Mesothelial cell of epicardium (in vitro differentiated cells): ENCODE measurements at regions not wholly inside any gene's neighbourhood (a gene's known extent, or its start where the extent isn't known, plus 50 kb on each side); places are given as distances from the start of the nearest gene placed in this dataset.
"Not testable (repeated sequence)": the region's sequence is repeated elsewhere in the genome, so short reads cannot be mapped to it uniquely, and the experiment has no call there.

Source experiments
- DNase-seq, 2 experiments: peaks; one replicate each; pipeline ENCODE4 v3.0.0; 2021; ENCODE audit warnings: low spot score in 2 of 2; ENCODE audit not compliant: unreplicated experiment in 2 of 2
- H3K27ac Mint-ChIP-seq: 2 replicates; pipeline ENCODE4 v1.8.0; 2021; ENCODE audit warnings: mixed read lengths
- H3K27me3 Mint-ChIP-seq: 2 replicates; pipeline ENCODE4 v1.8.0; 2021; ENCODE audit warnings: low read depth, mixed read lengths
- H3K36me3 Mint-ChIP-seq: 2 replicates; pipeline ENCODE4 v1.8.0; 2021; ENCODE audit warnings: mixed read lengths
- H3K4me1 Mint-ChIP-seq: 2 replicates; pipeline ENCODE4 v1.8.0; 2021; ENCODE audit warnings: mixed read lengths
- H3K4me3 Mint-ChIP-seq: 2 replicates; pipeline ENCODE4 v1.8.0; 2021; ENCODE audit warnings: mild to moderate bottlenecking, moderate library complexity, mixed read lengths
- H3K9me3 Mint-ChIP-seq: 2 replicates; pipeline ENCODE4 v1.8.0; 2021; ENCODE audit warnings: mixed read lengths
- CTCF ChIP-seq: fragments of 200-600 bp; sonication (generic); IDR thresholded peaks from one replicate; pipeline ENCODE4 v1.5.0; 2021; ENCODE audit warnings: antibody characterized with exemption; ENCODE audit not compliant: unreplicated experiment

DNA sequence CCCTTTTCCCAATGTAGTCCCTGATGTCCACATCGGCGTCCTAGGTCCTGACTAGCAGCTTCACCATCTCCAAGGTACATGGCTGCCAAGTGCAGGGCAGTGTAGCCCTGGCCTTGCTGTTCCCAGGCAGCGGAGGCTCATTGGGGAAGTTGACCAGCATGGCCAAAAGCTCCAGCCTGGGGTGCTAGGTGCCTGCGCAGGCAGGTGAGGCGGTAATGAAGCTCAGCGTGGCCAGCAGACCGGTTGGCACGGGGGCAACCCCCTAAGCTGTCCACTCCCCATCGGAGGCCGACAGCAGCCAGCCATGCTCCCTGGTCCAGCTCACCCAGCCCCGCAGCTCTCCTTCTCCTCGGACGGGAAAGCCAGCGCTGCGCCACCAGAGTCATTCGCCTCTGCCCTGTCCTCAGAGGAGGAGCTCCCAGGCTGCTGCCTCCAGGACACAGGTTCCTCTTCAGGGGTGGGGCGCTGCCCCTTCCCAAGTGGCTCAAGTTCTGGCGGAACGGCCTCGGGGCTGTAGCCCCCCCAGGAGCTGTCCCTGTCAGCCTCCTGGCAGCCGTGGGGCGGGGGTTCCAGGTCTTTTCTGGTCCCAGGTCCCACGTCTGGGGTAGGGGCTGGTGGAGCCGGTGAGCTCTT, 1218.2 kb downstream of the FOXD4L5 start:
- TF ChIP-seq CTCF, result no peak
- no peaks in the 10 kb centered on the region for H3K36me3 Mint-ChIP-seq
- H3K27me3 Mint-ChIP-seq, result no peaks in the 10 kb centered on the region
- no peak overlapping the region for H3K4me3 Mint-ChIP-seq
- DNase-seq, result no peak
- no peaks in the 10 kb centered on the region for H3K4me1 Mint-ChIP-seq
- no peak overlapping the region for H3K27ac Mint-ChIP-seq
- peaks cover 23% of the 10 kb centered on the region for H3K9me3 Mint-ChIP-seq

DNA sequence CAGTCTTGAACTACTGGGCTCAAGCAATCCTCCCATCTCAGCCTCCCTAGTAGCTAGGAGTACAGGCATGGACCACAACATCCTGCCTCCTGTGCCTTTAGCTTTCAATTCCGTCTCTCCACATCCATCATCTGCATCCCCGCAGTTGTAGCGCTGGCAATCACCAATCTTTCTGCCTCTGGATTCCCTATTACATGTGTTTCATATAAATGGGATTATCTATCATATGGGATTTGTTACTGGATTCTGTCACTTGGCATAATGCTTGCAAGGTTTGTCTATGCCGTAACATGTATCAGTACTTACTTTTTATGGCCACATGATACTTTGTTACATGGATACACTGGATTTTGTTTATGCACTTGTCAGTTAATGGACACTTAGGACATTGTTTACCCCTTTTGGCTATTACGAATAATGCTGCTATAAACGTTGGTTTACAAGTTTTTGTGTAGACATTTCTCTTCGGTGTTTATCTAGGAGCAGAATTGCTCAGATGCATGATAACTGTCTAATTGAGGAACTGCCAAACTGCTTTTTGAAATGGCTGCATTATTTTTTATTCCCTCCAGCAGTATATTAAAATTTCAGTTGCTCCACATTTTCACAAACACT, 1223.9 kb downstream of the FOXD4L5 start:
- Mint-ChIP-seq H3K36me3 (no peaks in the 10 kb centered on the region), H3K9me3 (peaks cover 50% of the 10 kb centered on the region), H3K4me3 (no peak overlapping the region), H3K27ac (no peak overlapping the region), H3K27me3 (no peaks in the 10 kb centered on the region), H3K4me1 (no peaks in the 10 kb centered on the region)
- no peak for DNase-seq
- TF ChIP-seq CTCF, result no peak

GRCh38 chr9:64058070-64058469, 1226.9 kb downstream of the FOXD4L5 start:
- not testable (repeated sequence) for H3K4me3 Mint-ChIP-seq, H3K4me1 Mint-ChIP-seq
- peaks cover 45% of the 10 kb centered on the region for H3K9me3 Mint-ChIP-seq

GRCh38 chr9:64057553-64057952, 1227.5 kb downstream of the FOXD4L5 start:
- no peaks in the 10 kb centered on the region for H3K27me3 Mint-ChIP-seq
- no peak overlapping the region for H3K27ac Mint-ChIP-seq
- no peak for TF ChIP-seq CTCF
- no peaks in the 10 kb centered on the region for H3K36me3 Mint-ChIP-seq
- DNase-seq, result no peak
- no peaks in the 10 kb centered on the region for H3K4me1 Mint-ChIP-seq
- H3K4me3 Mint-ChIP-seq, result no peak overlapping the region
- H3K9me3 Mint-ChIP-seq, result peaks cover 45% of the 10 kb centered on the region

More at GRCh38 chr9:64058070-64058469, 1226.9 kb downstream of the FOXD4L5 start:
- not testable (repeated sequence) for H3K36me3 Mint-ChIP-seq, H3K27ac Mint-ChIP-seq, H3K27me3 Mint-ChIP-seq, DNase-seq

GRCh38 chr9:64028925-64029324, 1256.1 kb downstream of the FOXD4L5 start:
- H3K4me3 Mint-ChIP-seq, H3K27me3 Mint-ChIP-seq, DNase-seq, H3K4me1 Mint-ChIP-seq, H3K27ac Mint-ChIP-seq, H3K36me3 Mint-ChIP-seq: not testable (repeated sequence)
- H3K9me3 Mint-ChIP-seq, result peaks cover 45% of the 10 kb centered on the region

DNA sequence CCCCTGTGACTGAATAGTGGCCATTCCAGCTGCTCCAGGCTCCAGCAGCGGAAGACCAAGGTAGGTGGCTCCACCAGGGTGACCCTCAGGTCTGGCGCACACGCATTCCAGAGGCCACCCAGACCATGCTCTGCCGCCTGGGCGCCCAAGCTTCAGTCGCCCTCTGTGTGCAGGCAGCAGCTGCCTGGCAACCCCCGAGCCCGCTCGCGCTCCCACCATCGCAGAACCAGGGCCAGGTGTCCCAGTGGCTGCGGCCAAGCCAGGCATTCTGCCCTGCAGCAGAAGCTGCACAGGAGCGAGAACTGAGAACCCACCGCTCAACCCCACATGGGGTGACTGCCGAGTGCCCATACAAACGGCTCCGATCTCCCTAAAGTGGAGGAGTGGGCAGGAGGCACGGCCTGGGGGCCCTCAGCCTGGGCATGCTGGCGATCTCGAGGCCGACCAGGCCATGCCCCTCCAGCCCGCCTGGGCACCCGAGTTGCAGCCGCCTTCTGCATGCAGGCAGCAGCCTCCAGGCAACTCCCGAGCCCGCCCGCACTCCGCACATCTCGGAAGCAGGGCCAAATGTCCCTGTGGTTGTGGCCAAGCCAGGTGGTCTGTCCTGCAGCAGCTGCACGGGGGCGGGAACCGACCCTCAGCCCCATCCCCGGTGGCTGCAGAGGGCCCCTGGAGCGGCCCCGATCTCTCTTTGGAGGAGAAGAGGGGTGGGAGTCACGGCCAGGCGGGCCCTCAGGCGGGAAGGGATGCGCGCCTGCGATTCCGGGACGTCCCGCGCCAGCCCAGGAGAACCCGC, 1264.1 kb downstream of the FOXD4L5 start:
- H3K9me3 Mint-ChIP-seq, result peaks cover 50% of the 10 kb centered on the region
- not testable (repeated sequence) for H3K36me3 Mint-ChIP-seq, H3K27me3 Mint-ChIP-seq, H3K4me1 Mint-ChIP-seq, H3K27ac Mint-ChIP-seq, H3K4me3 Mint-ChIP-seq, DNase-seq

DNA sequence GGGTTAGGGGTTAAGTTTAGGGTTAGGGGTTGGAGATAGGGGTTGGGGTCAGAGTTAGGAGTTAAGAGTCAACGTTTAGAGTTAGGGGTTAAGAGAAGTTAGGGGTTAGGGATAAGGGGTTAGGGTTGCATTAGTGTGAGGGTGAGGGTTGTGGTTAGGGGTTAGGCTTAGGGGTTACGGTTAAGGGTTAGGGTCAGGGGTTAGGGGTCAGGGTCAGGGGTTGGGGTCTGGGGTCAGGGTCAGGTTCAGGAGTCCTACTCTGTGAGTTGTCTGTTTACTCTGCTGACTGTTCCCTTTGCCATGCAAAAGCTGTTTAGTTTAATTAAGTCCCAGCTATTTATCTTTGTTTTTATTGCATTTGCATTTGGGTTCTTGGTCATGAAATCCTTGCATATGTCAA, 1267.3 kb downstream of the FOXD4L5 start:
- H3K27ac Mint-ChIP-seq, H3K4me3 Mint-ChIP-seq, H3K36me3 Mint-ChIP-seq, H3K4me1 Mint-ChIP-seq, H3K27me3 Mint-ChIP-seq, DNase-seq: not testable (repeated sequence)
- peaks cover 30% of the 10 kb centered on the region for H3K9me3 Mint-ChIP-seq

DNA sequence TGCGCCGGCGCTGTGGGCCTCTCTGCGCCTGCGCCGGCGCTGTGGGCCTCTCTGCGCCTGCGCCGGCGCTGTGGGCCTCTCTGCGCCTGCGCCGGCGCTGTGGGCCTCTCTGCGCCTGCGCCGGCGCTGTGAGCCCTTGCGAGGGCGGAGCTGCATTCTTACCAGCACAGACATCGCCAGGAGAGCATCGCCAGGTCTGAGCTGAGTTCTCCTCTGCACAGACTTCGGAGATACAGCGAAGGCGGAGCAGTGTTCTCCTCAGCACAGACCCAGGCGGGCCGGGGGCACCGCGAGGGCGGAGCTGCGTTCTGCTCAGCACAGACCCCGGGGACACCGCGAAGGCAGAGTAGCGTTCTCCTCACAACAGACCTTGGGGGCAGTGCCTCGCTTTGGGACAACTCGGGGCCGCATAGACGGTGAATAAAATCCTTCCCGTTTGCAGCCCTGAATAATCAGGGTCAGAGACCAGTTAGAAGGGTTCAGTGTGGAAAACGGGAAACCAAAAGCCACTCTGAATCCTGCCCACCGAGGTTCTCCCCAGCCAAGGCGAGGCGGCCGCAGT, 1268.1 kb downstream of the FOXD4L5 start:
- H3K27ac Mint-ChIP-seq, result not testable (repeated sequence)

DNA sequence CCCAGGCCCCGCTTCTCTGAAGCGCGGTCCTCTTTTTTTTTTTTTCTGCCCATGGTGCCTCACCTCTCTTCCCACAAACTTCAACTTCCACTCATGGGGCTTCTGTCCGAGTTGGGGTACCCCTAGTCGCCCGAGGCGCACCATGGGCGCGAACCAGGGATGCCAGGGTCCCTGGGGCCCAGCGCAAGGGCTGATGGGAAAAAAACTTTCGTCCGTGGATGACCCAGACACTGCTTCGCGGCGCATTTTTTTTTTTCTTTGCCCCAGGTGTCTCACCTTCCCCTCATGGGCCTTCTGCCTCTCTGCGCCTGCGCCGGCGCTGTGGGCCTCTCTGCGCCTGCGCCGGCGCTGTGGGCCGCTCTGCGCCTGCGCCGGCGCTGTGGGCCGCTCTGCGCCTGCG, 1268.8 kb downstream of the FOXD4L5 start:
- not testable (repeated sequence) for H3K4me1 Mint-ChIP-seq, DNase-seq, H3K36me3 Mint-ChIP-seq, H3K27ac Mint-ChIP-seq, H3K4me3 Mint-ChIP-seq, H3K27me3 Mint-ChIP-seq
- peaks cover 20% of the 10 kb centered on the region for H3K9me3 Mint-ChIP-seq

More for the DNA sequence above, 1268.1 kb downstream of the FOXD4L5 start:
- not testable (repeated sequence) for H3K4me3 Mint-ChIP-seq, H3K27me3 Mint-ChIP-seq, H3K4me1 Mint-ChIP-seq, DNase-seq, H3K36me3 Mint-ChIP-seq
- H3K9me3 Mint-ChIP-seq, result peaks cover 25% of the 10 kb centered on the region
